ENCODE measurements at regions not wholly inside any gene's neighbourhood (a gene's known extent, or its start where the extent isn't known, plus 50 kb on each side); places are given as distances from the start of the nearest gene placed in this dataset.

- DNase-seq (ENCODE audit: extremely low read depth, low read depth), result no peak
These were observed 273.7 kb downstream of the KLF12 start for GRCh38 chr13:73860501-73860900.

- no peak for DNase-seq (ENCODE audit: extremely low read depth, low read depth)
These were observed 274.4 kb downstream of the KLF12 start for GRCh38 chr13:73859841-73860240.

- DNase-seq (ENCODE audit: extremely low read depth, low read depth), result no peak
These were observed 277.1 kb downstream of the KLF12 start for GRCh38 chr13:73857106-73857505.

GRCh38 chr13:73851104-73851503 lies 283.1 kb downstream of the KLF12 start:
- DNase-seq (ENCODE audit: extremely low read depth, low read depth), result no peak

GRCh38 chr13:73850104-73850873 lies 283.9 kb downstream of the KLF12 start:
- DNase-seq (ENCODE audit: extremely low read depth, low read depth), result no peak

GRCh38 chr13:73849292-73849691 lies 284.9 kb downstream of the KLF12 start:
- no peak for DNase-seq (ENCODE audit: extremely low read depth, low read depth)

- DNase-seq (ENCODE audit: extremely low read depth, low read depth), result no peak
These were observed 289.2 kb downstream of the KLF12 start for GRCh38 chr13:73844986-73845385.

- no peak for DNase-seq (ENCODE audit: extremely low read depth, low read depth)
These were observed 291.6 kb downstream of the KLF12 start for GRCh38 chr13:73842626-73843025.

GRCh38 chr13:73842184-73842583 lies 292.0 kb downstream of the KLF12 start:
- no peak for DNase-seq (ENCODE audit: extremely low read depth, low read depth)

GRCh38 chr13:73837147-73837546 lies 297.1 kb downstream of the KLF12 start:
- DNase-seq (ENCODE audit: extremely low read depth, low read depth), result no peak

GRCh38 chr13:73835138-73835721 lies 299.0 kb downstream of the KLF12 start:
- peak; percentile 36 for DNase-seq (ENCODE audit: extremely low read depth, low read depth)

GRCh38 chr13:73833325-73834070 lies 300.7 kb downstream of the KLF12 start:
- DNase-seq (ENCODE audit: extremely low read depth, low read depth), result no peak

GRCh38 chr13:73832825-73833224 lies 301.4 kb downstream of the KLF12 start:
- no peak for DNase-seq (ENCODE audit: extremely low read depth, low read depth)

GRCh38 chr13:73832128-73832588 lies 302.0 kb downstream of the KLF12 start:
- DNase-seq (ENCODE audit: extremely low read depth, low read depth), result no peak

GRCh38 chr13:73829416-73829815 lies 304.8 kb downstream of the KLF12 start:
- no peak for DNase-seq (ENCODE audit: extremely low read depth, low read depth)

- DNase-seq (ENCODE audit: extremely low read depth, low read depth), result no peak
These were observed 305.4 kb downstream of the KLF12 start for GRCh38 chr13:73828811-73829210.

- DNase-seq (ENCODE audit: extremely low read depth, low read depth), result no peak
These were observed 306.8 kb downstream of the KLF12 start for GRCh38 chr13:73827434-73827833.

GRCh38 chr13:73825143-73825542 lies 309.1 kb downstream of the KLF12 start:
- no peak for DNase-seq (ENCODE audit: extremely low read depth, low read depth)

- no peak for DNase-seq (ENCODE audit: extremely low read depth, low read depth)
These were observed 311.3 kb downstream of the KLF12 start for GRCh38 chr13:73822668-73823592.

- no peak for DNase-seq (ENCODE audit: extremely low read depth, low read depth)
These were observed 313.5 kb downstream of the KLF12 start for GRCh38 chr13:73820688-73821087.

- DNase-seq (ENCODE audit: extremely low read depth, low read depth), result no peak
These were observed 313.9 kb downstream of the KLF12 start for GRCh38 chr13:73820285-73820684.

All from NCI-H460 (cell line).